GM12878 (cell line): ENCODE measurements at regions not wholly inside any gene's neighbourhood (a gene's known extent, or its start where the extent isn't known, plus 50 kb on each side); places are given as distances from the start of the nearest gene placed in this dataset.

Source experiments
- ATF2 ChIP-seq: IDR thresholded peaks from 2 replicates; pipeline ENCODE4 v1.6.1; 2012; ENCODE audit warnings: low read length, inconsistent platforms
- CEBPB ChIP-seq, 2 experiments: fragments of 150-350 bp in 1 of 2; IDR thresholded peaks; 2 replicates each; pipeline ENCODE4 v1.6.1; 2012 to 2014; ENCODE audit warnings: low read depth in 2 of 2, low read length in 2 of 2, borderline replicate concordance in 1 of 2, inconsistent platforms in 1 of 2
- CEBPZ ChIP-seq: fragments of 150-350 bp; IDR thresholded peaks from 2 replicates; pipeline ENCODE4 v1.6.1; 2016; ENCODE audit warnings: low read depth, low read length
- CHD1 ChIP-seq: IDR thresholded peaks from 2 replicates; pipeline ENCODE4 v1.6.1; 2012; ENCODE audit warnings: low read depth, low read length, improper control_type of control experiment
- TF ChIP-seq, protein P1 (sequence below): fragments of 450-650 bp; IDR thresholded peaks from 2 replicates; pipeline ENCODE4 v1.6.1; 2017; ENCODE audit warnings: mild to moderate bottlenecking, moderate library complexity

- TF ChIP-seq ATF2 (no peak), CHD1 (no peak), CEBPB (IDR thresholded peaks at IDR 0.05; ENCODE audit: borderline replicate concordance in 1 of 2, low read depth in 2 of 2, low read length in 2 of 2) (no peak), CEBPZ (no peak)
- TF ChIP-seq, protein P1, sequence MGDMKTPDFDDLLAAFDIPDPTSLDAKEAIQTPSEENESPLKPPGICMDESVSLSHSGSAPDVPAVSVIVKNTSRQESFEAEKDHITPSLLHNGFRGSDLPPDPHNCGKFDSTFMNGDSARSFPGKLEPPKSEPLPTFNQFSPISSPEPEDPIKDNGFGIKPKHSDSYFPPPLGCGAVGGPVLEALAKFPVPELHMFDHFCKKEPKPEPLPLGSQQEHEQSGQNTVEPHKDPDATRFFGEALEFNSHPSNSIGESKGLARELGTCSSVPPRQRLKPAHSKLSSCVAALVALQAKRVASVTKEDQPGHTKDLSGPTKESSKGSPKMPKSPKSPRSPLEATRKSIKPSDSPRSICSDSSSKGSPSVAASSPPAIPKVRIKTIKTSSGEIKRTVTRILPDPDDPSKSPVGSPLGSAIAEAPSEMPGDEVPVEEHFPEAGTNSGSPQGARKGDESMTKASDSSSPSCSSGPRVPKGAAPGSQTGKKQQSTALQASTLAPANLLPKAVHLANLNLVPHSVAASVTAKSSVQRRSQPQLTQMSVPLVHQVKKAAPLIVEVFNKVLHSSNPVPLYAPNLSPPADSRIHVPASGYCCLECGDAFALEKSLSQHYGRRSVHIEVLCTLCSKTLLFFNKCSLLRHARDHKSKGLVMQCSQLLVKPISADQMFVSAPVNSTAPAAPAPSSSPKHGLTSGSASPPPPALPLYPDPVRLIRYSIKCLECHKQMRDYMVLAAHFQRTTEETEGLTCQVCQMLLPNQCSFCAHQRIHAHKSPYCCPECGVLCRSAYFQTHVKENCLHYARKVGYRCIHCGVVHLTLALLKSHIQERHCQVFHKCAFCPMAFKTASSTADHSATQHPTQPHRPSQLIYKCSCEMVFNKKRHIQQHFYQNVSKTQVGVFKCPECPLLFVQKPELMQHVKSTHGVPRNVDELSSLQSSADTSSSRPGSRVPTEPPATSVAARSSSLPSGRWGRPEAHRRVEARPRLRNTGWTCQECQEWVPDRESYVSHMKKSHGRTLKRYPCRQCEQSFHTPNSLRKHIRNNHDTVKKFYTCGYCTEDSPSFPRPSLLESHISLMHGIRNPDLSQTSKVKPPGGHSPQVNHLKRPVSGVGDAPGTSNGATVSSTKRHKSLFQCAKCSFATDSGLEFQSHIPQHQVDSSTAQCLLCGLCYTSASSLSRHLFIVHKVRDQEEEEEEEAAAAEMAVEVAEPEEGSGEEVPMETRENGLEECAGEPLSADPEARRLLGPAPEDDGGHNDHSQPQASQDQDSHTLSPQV: no peak
These were observed 102.3 kb upstream of the PCDH7 start (continued) for GRCh38 chr4:30617836-30618235.
